Right atrium auricular region (tissue), 2 donors: ENCODE measurements at regions not wholly inside any gene's neighbourhood (a gene's known extent, or its start where the extent isn't known, plus 50 kb on each side); places are given as distances from the start of the nearest gene placed in this dataset.

Experiments
- DNase-seq: peaks from one replicate; pipeline ENCODE4 v3.0.0-alpha.2; 2019; ENCODE audit warnings: low spot score
- H3K27ac ChIP-seq, 2 donors: fragments of 200-600 bp; sonication (generic); 1 replicate in 1 of 2; 2 replicates in 1 of 2; pipeline ENCODE4 v1.5.1; 2016 to 2019
- H3K27me3 ChIP-seq, 2 donors: fragments of 200-600 bp; sonication (generic); one replicate each; pipeline versions ENCODE4 v1.5.1 to v1.6.0; 2017 to 2019
- H3K36me3 ChIP-seq: fragments of 200-600 bp; sonication (generic); one replicate; pipeline ENCODE4 v1.5.1; 2016
- H3K4me1 ChIP-seq, 2 donors: fragments of 200-600 bp; sonication (generic); one replicate each; pipeline versions ENCODE4 v1.5.1 to v1.6.0; 2017 to 2019
- H3K4me3 ChIP-seq, 2 donors: fragments of 200-600 bp; sonication (generic); 1 replicate in 1 of 2; 2 replicates in 1 of 2; pipeline ENCODE4 v1.5.1; 2017 to 2019; ENCODE audit warnings: mild to moderate bottlenecking in 1 of 2, moderate library complexity in 1 of 2
- H3K9me3 ChIP-seq, 2 donors: fragments of 200-600 bp; sonication (generic); one replicate each; pipeline ENCODE4 v1.5.1; 2019
- CTCF ChIP-seq, 2 donors: fragments of 200-600 bp; sonication (generic); IDR thresholded peaks; one replicate each; pipeline ENCODE4 v1.5.1; 2019; ENCODE audit warnings: antibody characterized with exemption in 2 of 2

GRCh38 chr5:74153255-74153790 is 487.2 kb downstream of the ENC1 start:
- no peak overlapping the region for H3K27ac ChIP-seq
- no peak overlapping the region for H3K4me3 ChIP-seq
- no peaks in the 10 kb centered on the region for H3K9me3 ChIP-seq
- no peak for DNase-seq
- TF ChIP-seq CTCF (IDR thresholded peaks at IDR 0.05): no peak
- no peaks in the 10 kb centered on the region for H3K27me3 ChIP-seq
- H3K36me3 ChIP-seq: no peaks in the 10 kb centered on the region
- H3K4me1 ChIP-seq: no peaks in the 10 kb centered on the region

- Histone ChIP-seq H3K36me3 (no peaks in the 10 kb centered on the region), H3K4me1 (no peaks in the 10 kb centered on the region), H3K27me3 (no peaks in the 10 kb centered on the region), H3K9me3 (no peaks in the 10 kb centered on the region), H3K4me3 (no peak overlapping the region), H3K27ac (no peak overlapping the region)
- no peak for TF ChIP-seq CTCF (IDR thresholded peaks at IDR 0.05)
- no peak for DNase-seq
Observed at GRCh38 chr5:74152625-74153254, 487.8 kb downstream of the ENC1 start.

GRCh38 chr5:74152136-74152535 is 488.4 kb downstream of the ENC1 start:
- no peaks in the 10 kb centered on the region for H3K4me1 ChIP-seq
- no peaks in the 10 kb centered on the region for H3K27me3 ChIP-seq
- no peak overlapping the region for H3K27ac ChIP-seq
- no peak overlapping the region for H3K4me3 ChIP-seq
- H3K9me3 ChIP-seq: no peaks in the 10 kb centered on the region
- H3K36me3 ChIP-seq: no peaks in the 10 kb centered on the region
- DNase-seq: no peak
- no peak for TF ChIP-seq CTCF (IDR thresholded peaks at IDR 0.05)

- DNase-seq: no peak
- Histone ChIP-seq H3K9me3 (no peaks in the 10 kb centered on the region), H3K36me3 (no peaks in the 10 kb centered on the region), H3K27ac (no peak overlapping the region), H3K4me1 (no peaks in the 10 kb centered on the region), H3K27me3 (no peaks in the 10 kb centered on the region), H3K4me3 (no peak overlapping the region)
- TF ChIP-seq CTCF (IDR thresholded peaks at IDR 0.05): no peak
Observed at GRCh38 chr5:74149395-74149794, 491.1 kb downstream of the ENC1 start.

GRCh38 chr5:74148321-74148720 is 492.2 kb downstream of the ENC1 start:
- no peak overlapping the region for H3K4me3 ChIP-seq
- no peaks in the 10 kb centered on the region for H3K36me3 ChIP-seq
- no peak for DNase-seq
- no peak for TF ChIP-seq CTCF (IDR thresholded peaks at IDR 0.05)
- no peaks in the 10 kb centered on the region for H3K9me3 ChIP-seq
- H3K27me3 ChIP-seq: no peaks in the 10 kb centered on the region
- no peak overlapping the region for H3K27ac ChIP-seq
- H3K4me1 ChIP-seq: no peaks in the 10 kb centered on the region

GRCh38 chr5:74146796-74147195 is 493.7 kb downstream of the ENC1 start:
- no peaks in the 10 kb centered on the region for H3K27me3 ChIP-seq
- no peaks in the 10 kb centered on the region for H3K9me3 ChIP-seq
- H3K36me3 ChIP-seq: no peaks in the 10 kb centered on the region
- no peak overlapping the region for H3K4me3 ChIP-seq
- no peak overlapping the region for H3K27ac ChIP-seq
- TF ChIP-seq CTCF (IDR thresholded peaks at IDR 0.05): no peak
- DNase-seq: no peak
- H3K4me1 ChIP-seq: no peaks in the 10 kb centered on the region
